ENCODE measurements at regions not wholly inside any gene's neighbourhood (a gene's known extent, or its start where the extent isn't known, plus 50 kb on each side); places are given as distances from the start of the nearest gene placed in this dataset.

DNA sequence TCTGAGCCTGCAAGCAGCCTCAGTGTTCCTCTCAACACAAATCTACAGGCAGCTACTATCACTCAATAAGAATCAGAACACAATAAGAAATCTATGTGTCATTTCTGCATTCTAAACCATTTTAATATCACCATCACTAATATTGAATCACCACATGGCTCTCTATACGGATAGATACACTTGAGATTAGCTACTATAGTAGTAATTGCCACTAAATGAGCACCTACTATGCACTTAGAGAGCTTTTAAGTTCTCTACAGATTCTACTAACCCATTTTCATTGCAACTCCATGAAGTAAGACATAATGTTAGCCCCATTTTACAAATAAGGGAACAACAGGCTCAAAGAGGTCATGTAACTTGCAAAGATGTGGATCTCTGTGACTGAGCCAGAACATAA is 132.8 kb upstream of the DYNLRB2 start:
- TF ChIP-seq, protein P1, sequence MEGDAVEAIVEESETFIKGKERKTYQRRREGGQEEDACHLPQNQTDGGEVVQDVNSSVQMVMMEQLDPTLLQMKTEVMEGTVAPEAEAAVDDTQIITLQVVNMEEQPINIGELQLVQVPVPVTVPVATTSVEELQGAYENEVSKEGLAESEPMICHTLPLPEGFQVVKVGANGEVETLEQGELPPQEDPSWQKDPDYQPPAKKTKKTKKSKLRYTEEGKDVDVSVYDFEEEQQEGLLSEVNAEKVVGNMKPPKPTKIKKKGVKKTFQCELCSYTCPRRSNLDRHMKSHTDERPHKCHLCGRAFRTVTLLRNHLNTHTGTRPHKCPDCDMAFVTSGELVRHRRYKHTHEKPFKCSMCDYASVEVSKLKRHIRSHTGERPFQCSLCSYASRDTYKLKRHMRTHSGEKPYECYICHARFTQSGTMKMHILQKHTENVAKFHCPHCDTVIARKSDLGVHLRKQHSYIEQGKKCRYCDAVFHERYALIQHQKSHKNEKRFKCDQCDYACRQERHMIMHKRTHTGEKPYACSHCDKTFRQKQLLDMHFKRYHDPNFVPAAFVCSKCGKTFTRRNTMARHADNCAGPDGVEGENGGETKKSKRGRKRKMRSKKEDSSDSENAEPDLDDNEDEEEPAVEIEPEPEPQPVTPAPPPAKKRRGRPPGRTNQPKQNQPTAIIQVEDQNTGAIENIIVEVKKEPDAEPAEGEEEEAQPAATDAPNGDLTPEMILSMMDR (IDR thresholded peaks at IDR 0.05; ENCODE audit: insufficient read depth, low read depth, low read length): no peak
- CTCF ChIA-PET: no interaction called here
- no peak overlapping the region for H3K4me3 ChIP-seq (ENCODE audit: low read depth, low read length)

DNA sequence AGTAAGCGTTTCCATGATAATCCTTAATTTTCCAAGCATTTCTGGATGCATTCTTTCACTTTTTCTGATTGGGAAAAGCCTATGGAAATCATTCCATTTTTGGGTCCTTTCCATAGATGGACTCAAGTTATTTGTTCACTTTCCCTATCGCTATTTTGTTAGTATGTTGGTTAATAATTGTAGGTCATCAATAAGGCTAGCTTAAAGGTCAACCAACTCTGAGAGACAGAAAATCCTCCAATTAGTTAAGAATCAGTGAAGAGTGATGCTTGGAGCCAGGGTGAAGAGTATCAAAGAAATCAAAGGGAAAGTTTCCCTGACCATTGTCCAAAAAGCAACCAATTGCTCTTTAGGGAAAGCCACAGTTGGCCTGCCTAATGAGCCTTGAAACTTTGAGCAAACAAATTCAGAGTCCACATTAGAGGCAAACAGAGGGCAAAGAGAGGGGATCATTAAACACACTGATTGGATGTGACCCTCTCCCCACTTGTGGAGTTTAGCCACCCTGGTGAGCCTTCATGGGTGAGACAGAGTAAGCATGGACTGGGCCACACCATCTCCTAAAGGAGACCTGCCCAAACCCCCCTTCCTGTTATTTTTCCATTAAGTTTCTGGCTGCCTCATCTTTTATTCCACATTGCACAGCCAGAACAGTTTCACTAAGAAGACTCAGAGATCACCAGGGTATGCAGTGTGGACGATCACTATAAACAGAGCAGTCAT is 133.4 kb upstream of the DYNLRB2 start:
- CTCF ChIA-PET: interaction anchor here (0.6 kb wide), 1 partner anchor 33 kb away, joined by 3 read pairs; no protein-coding TSS in a partner anchor
- POLR2A ChIA-PET: no interaction called here
- no peak for DNase-seq (ENCODE audit: low read depth)
- TF ChIP-seq, protein P1 (IDR thresholded peaks at IDR 0.05; ENCODE audit: insufficient read depth, low read depth, low read length): no peak
- Histone ChIP-seq H3K4me3 (ENCODE audit: low read depth, low read length) (no peak overlapping the region), H3K27me3 (ENCODE audit: control insufficient read depth, insufficient read depth, low read length) (no peaks in the 10 kb centered on the region), H3K36me3 (ENCODE audit: control insufficient read depth, insufficient read depth, low read length) (no peaks in the 10 kb centered on the region)

More for the DNA sequence above, 132.8 kb upstream of the DYNLRB2 start:
- no peaks in the 10 kb centered on the region for H3K36me3 ChIP-seq (ENCODE audit: control insufficient read depth, insufficient read depth, low read length)
- POLR2A ChIA-PET: no interaction called here
- DNase-seq (ENCODE audit: low read depth): no peak
- no peaks in the 10 kb centered on the region for H3K27me3 ChIP-seq (ENCODE audit: control insufficient read depth, insufficient read depth, low read length)

DNA sequence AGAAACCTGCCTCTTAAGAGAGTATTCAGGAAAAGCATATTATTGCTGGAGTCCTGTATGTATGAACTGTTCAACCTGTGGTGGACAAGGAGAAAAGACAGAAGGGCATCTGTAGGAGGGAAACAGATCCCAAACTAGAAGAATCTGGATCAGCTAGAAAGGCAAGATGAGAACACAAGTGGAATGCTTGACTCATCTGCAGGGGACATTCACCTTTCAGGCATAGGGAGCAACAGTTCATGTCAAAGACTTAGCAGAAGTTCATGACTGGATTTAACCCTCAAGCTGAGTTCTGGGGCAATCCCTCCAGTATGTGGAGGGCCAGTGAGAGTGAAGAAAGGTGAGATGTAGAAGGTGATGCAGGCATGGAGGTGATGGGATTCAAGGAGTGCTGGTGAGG is 135.9 kb upstream of the DYNLRB2 start:
- TF ChIP-seq, protein P1 (IDR thresholded peaks at IDR 0.05; ENCODE audit: insufficient read depth, low read depth, low read length): no peak
- DNase-seq (ENCODE audit: low read depth): no peak
- Histone ChIP-seq H3K36me3 (ENCODE audit: control insufficient read depth, insufficient read depth, low read length) (no peaks in the 10 kb centered on the region), H3K4me3 (ENCODE audit: low read depth, low read length) (no peak overlapping the region), H3K27me3 (ENCODE audit: control insufficient read depth, insufficient read depth, low read length) (no peaks in the 10 kb centered on the region)
- ChIA-PET POLR2A (no interaction called here), CTCF (no interaction called here)

DNA sequence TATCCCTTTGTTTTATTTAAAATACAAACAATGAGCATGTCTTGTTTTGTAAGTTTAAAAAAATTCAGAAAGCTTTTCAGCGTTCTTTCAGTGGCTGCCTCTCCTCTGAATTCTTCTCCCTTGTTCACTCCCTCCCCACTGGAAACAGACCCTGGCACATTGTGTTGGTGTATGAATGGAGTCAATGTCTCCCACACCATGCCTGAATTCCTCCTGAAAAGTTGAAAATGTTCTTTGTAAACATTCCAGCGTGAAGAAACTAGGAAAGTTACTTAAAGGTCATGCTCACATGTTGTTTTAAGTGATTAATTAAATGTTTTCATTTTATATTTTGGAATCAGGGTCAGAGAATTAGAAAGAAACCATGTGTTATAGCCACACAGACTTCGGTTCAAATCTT is 136.9 kb upstream of the DYNLRB2 start:
- Histone ChIP-seq H3K36me3 (ENCODE audit: control insufficient read depth, insufficient read depth, low read length) (no peaks in the 10 kb centered on the region), H3K27me3 (ENCODE audit: control insufficient read depth, insufficient read depth, low read length) (no peaks in the 10 kb centered on the region), H3K4me3 (ENCODE audit: low read depth, low read length) (no peak overlapping the region)
- ChIA-PET POLR2A (no interaction called here), CTCF (no interaction called here)
- TF ChIP-seq, protein P1 (IDR thresholded peaks at IDR 0.05; ENCODE audit: insufficient read depth, low read depth, low read length): no peak
- DNase-seq (ENCODE audit: low read depth): no peak

DNA sequence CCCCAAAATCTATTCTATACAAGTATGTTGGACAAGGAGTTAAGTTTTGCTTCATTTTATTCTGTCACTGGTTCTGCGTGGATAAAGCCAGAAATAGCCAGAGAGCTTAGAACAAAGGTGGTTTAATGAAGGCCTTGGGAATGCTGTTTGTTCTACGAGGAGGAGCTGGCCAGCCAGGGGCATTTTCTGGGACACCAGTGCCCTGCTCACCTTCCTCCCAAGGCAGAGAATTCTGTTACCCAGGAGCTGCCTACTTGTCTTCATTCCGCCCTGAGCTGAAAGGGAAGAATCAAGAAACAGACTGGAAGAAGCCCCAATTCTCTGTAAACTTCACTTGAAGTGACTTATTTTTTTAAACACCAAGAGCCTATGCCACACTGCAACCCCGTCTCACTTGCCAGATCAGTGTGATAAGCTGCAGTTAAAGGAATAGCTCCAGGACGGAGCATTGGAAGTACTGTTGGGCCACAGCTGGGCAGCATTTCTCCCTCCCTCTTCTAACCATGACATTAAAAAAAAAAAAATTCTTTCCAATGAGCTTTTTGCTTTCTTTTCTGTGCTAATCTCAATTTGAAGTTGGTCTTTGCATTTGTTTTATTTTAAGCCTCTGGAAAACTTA is 149.8 kb upstream of the DYNLRB2 start:
- no peak overlapping the region for H3K4me3 ChIP-seq (ENCODE audit: low read depth, low read length)
- CTCF ChIA-PET: interaction anchor here (1.3 kb wide), 1 partner anchor 21 kb away, joined by 5 read pairs; no protein-coding TSS in a partner anchor
- TF ChIP-seq, protein P1 (IDR thresholded peaks at IDR 0.05; ENCODE audit: insufficient read depth, low read depth, low read length): no peak
- POLR2A ChIA-PET: interaction anchor here (0.6 kb wide), 1 partner anchor 789 kb away, joined by 9 read pairs; no protein-coding TSS in a partner anchor
- H3K36me3 ChIP-seq (ENCODE audit: control insufficient read depth, insufficient read depth, low read length): no peaks in the 10 kb centered on the region
- H3K27me3 ChIP-seq (ENCODE audit: control insufficient read depth, insufficient read depth, low read length): no peaks in the 10 kb centered on the region
- no peak for DNase-seq (ENCODE audit: low read depth)

Data from BJ (cell line).